Endothelial cell of umbilical vein (primary cell): ENCODE measurements at regions not wholly inside any gene's neighbourhood (a gene's known extent, or its start where the extent isn't known, plus 50 kb on each side); places are given as distances from the start of the nearest gene placed in this dataset.

Source experiments
- BruUV-seq: library from RNA; stranded (reverse); fragments of 400-500 nt; replicated peaks from 2 replicates; lab custom pipeline; 2021; lab: Mats Ljungman, UMichigan
- CTCF ChIA-PET: fragments of 300-600, 350-600 bp; sonication (Branson Sonifier 250); formaldehyde crosslinking; loops from one replicate; lab custom pipeline; 2021; ENCODE audit warnings: antibody characterized with exemption, inconsistent platforms; lab: Charles Lee
- POLR2A ChIA-PET: fragments of 300-600, 350-600 bp; sonication (Branson Sonifier 250); formaldehyde crosslinking; loops from one replicate; lab custom pipeline; 2021; ENCODE audit warnings: antibody characterized with exemption, inconsistent platforms; lab: Charles Lee
- DNase-seq: peaks from one replicate; pipeline ENCODE4 v3.0.0-alpha.2; 2011; ENCODE audit warnings: low read depth, low spot score
- FAIRE-seq: peaks from 2 replicates; lab custom pipeline; 2011; peaks lifted over from hg19 to GRCh38; lab: Jason Lieb, UNC
- H2AFZ ChIP-seq: 2 replicates; pipeline ENCODE4 v1.6.0; 2012; ENCODE audit warnings: low read depth, low read length, control low read depth, inconsistent platforms
- H3K27ac ChIP-seq: 2 replicates; pipeline ENCODE4 v1.5.1; 2011; ENCODE audit warnings: low read depth, mild to moderate bottlenecking, control low read depth, low read length, moderate library complexity; ENCODE audit not compliant: insufficient read depth
- H3K27me3 ChIP-seq, 2 experiments: 2 replicates each; pipeline versions ENCODE4 v1.6.0 to v1.6.1; 2011; ENCODE audit warnings: low read length in 2 of 2, mixed read lengths in 1 of 2; ENCODE audit not compliant: control insufficient read depth in 2 of 2, insufficient read depth in 2 of 2
- H3K36me3 ChIP-seq, 2 experiments: 2 replicates in 1 of 2; 3 replicates in 1 of 2; pipeline ENCODE4 v1.5.1; 2011; ENCODE audit warnings: low read length in 2 of 2, mild to moderate bottlenecking in 1 of 2, moderate library complexity in 1 of 2; ENCODE audit not compliant: control insufficient read depth in 2 of 2, insufficient read depth in 2 of 2; ENCODE audit errors: extremely low read depth in 1 of 2
- H3K4me1 ChIP-seq: 3 replicates; pipeline ENCODE4 v1.5.1; 2011; ENCODE audit warnings: mild to moderate bottlenecking, low read length; ENCODE audit not compliant: control insufficient read depth, insufficient read depth; ENCODE audit errors: extremely low read depth
- H3K4me2 ChIP-seq: 2 replicates; pipeline ENCODE4 v1.6.1; 2011; ENCODE audit warnings: low read length, control low read depth, mixed read lengths; ENCODE audit not compliant: insufficient read depth
- H3K4me3 ChIP-seq, 3 experiments: fragments of 200-600 bp in 1 of 3; sonication (generic), shearing (Covaris generic) in 1 of 3; replicated peaks in 1 of 3; 2 replicates each; pipeline ENCODE4 v1.5.1; 2011 to 2016; ENCODE audit warnings: control low read depth in 3 of 3, low read length in 3 of 3, mild to moderate bottlenecking in 2 of 3, inconsistent platforms in 1 of 3, low read depth in 1 of 3, moderate library complexity in 1 of 3; ENCODE audit not compliant: insufficient read depth in 1 of 3
- H3K79me2 ChIP-seq: 2 replicates; pipeline ENCODE4 v1.6.0; 2012; ENCODE audit warnings: low read length, inconsistent platforms; ENCODE audit not compliant: control insufficient read depth, insufficient read depth
- H3K9ac ChIP-seq: replicated peaks from 2 replicates; pipeline ENCODE3; 2011; ENCODE audit warnings: low read length, control low read depth; ENCODE audit not compliant: insufficient read depth; ENCODE audit errors: extremely low read depth
- H3K9me1 ChIP-seq: replicated peaks from 3 replicates; pipeline ENCODE4 v1.6.0; 2011; ENCODE audit warnings: mild to moderate bottlenecking, low read length; ENCODE audit not compliant: control insufficient read depth, insufficient read depth; ENCODE audit errors: extremely low read depth
- H3K9me3 ChIP-seq: replicated peaks from 2 replicates; pipeline ENCODE4 v1.5.1; 2012; ENCODE audit warnings: low read length, inconsistent platforms; ENCODE audit not compliant: control insufficient read depth, insufficient read depth
- H4K20me1 ChIP-seq: replicated peaks from 2 replicates; pipeline ENCODE3; 2011; ENCODE audit warnings: mild to moderate bottlenecking, low read length; ENCODE audit not compliant: control insufficient read depth, insufficient read depth; ENCODE audit errors: extremely low read depth
- CTCF ChIP-seq, 2 donors: IDR thresholded peaks; 1 replicate in 1 of 2; 2 replicates in 1 of 2; pipeline ENCODE4 v1.5.1; 2011; ENCODE audit warnings: low read length in 2 of 2, mild to moderate bottlenecking in 2 of 2, moderate library complexity in 2 of 2, control low read depth in 1 of 2, inconsistent platforms in 1 of 2, low read depth in 1 of 2; ENCODE audit not compliant: insufficient read depth in 1 of 2; ENCODE audit errors: extremely low read depth in 1 of 2
- FOS ChIP-seq: IDR thresholded peaks from 2 replicates; pipeline ENCODE4 v1.6.1; 2011; ENCODE audit warnings: mild to moderate bottlenecking, low read length, moderate library complexity, borderline replicate concordance; ENCODE audit not compliant: insufficient read depth
- MAX ChIP-seq: IDR thresholded peaks from 2 replicates; pipeline ENCODE4 v1.6.1; 2011; ENCODE audit not compliant: insufficient read depth, insufficient read length
- dilution Hi-C: fragments of 300-500 bp; cut with MboI; formaldehyde crosslinking; loops from one replicate; pipeline ENCODE4 v1.15.0; 2019; ENCODE audit warnings: low sequenced_read_pairs; ENCODE audit not compliant: extremely low pct_ligation_motif_present
- intact Hi-C: fragments of 100-400 bp; cut with micrococcal nuclease; formaldehyde crosslinking; loops from one replicate; pipeline ENCODE4 v1.10.0; 2022

- no TSS peak for BruUV-seq
- Histone ChIP-seq H3K79me2 (no peaks in the 10 kb centered on the region), H3K9me1 (no peaks in the 10 kb centered on the region), H3K9ac (no peak overlapping the region), H3K4me3 (no peak overlapping the region), H3K27ac (no peak overlapping the region), H3K4me1 (no peaks in the 10 kb centered on the region), H3K4me2 (no peak overlapping the region), H3K27me3 (peaks cover 0 to 5% of the 10 kb centered on the region in 2 experiments), H3K36me3 (no peaks in the 10 kb centered on the region), H2AFZ (no peak overlapping the region), H4K20me1 (no peaks in the 10 kb centered on the region), H3K9me3 (no peaks in the 10 kb centered on the region)
- intact Hi-C loops, result no loop called here
- TF ChIP-seq CTCF (IDR thresholded peaks at IDR 0.05; ENCODE audit: extremely low read depth in 1 of 2, insufficient read depth in 1 of 2, low read depth in 1 of 2, low read length in 2 of 2) (no peak), MAX (no peak), FOS (no peak)
- dilution Hi-C loops, result no loop called here
- ChIA-PET CTCF (no interaction called here), POLR2A (no interaction called here)
- FAIRE-seq (no peak), DNase-seq (no peak)
Measured at GRCh38 chr16:86962913-86963312, 354.3 kb downstream of the C16orf95 start.
